ENCODE measurements at regions not wholly inside any gene's neighbourhood (a gene's known extent, or its start where the extent isn't known, plus 50 kb on each side); places are given as distances from the start of the nearest gene placed in this dataset.

GRCh38 chr3:159739166-159739565 is 249.5 kb upstream of the IL12A start:
- DNase-seq (ENCODE audit: low read depth) (no peak), FAIRE-seq (no peak)
- TF ChIP-seq CTCF (IDR thresholded peaks at IDR 0.05; ENCODE audit: insufficient read depth, low read length, severe bottlenecking) = no peak

GRCh38 chr3:159739969-159740368 is 248.7 kb upstream of the IL12A start:
- no peak for FAIRE-seq
- no peaks in the 10 kb centered on the region for H3K27me3 ChIP-seq (ENCODE audit: control insufficient read depth, insufficient read depth, low read length)
- DNase-seq (ENCODE audit: low read depth) = no peak
- no peak for TF ChIP-seq CTCF (IDR thresholded peaks at IDR 0.05; ENCODE audit: insufficient read depth, low read length, severe bottlenecking)
- no peak overlapping the region for H3K4me3 ChIP-seq (ENCODE audit: low read depth, low read length)
- H3K36me3 ChIP-seq (ENCODE audit: control insufficient read depth, insufficient read depth, low read length) = no peaks in the 10 kb centered on the region

More at GRCh38 chr3:159739166-159739565, 249.5 kb upstream of the IL12A start:
- Histone ChIP-seq H3K36me3 (ENCODE audit: control insufficient read depth, insufficient read depth, low read length) (no peaks in the 10 kb centered on the region), H3K27me3 (ENCODE audit: control insufficient read depth, insufficient read depth, low read length) (no peaks in the 10 kb centered on the region), H3K4me3 (ENCODE audit: low read depth, low read length) (no peak overlapping the region)

DNA sequence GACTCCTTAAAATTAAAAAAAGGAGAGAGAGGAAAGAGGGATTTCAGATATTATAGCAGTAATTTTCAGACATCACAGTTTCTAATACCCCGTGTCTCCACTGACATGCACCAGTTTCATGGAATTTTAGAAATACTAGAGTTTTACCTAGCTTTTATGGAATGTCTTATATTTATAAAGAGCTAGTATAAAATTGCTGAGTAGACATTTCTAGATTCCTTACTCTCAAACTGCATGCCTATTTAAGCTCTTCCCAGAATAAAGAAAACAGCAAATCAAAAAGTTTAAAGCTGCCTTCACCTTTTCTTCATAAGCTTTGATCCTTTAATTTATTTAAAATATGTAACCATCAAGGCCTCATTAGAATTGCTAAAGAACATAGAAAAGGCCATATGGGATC is 247.4 kb upstream of the IL12A start:
- TF ChIP-seq CTCF (IDR thresholded peaks at IDR 0.05; ENCODE audit: insufficient read depth, low read length, severe bottlenecking) = no peak
- FAIRE-seq (no peak), DNase-seq (ENCODE audit: low read depth) (no peak)
- no peaks in the 10 kb centered on the region for H3K27me3 ChIP-seq (ENCODE audit: control insufficient read depth, insufficient read depth, low read length)
- no peak overlapping the region for H3K4me3 ChIP-seq (ENCODE audit: low read depth, low read length)
- no peaks in the 10 kb centered on the region for H3K36me3 ChIP-seq (ENCODE audit: control insufficient read depth, insufficient read depth, low read length)

DNA sequence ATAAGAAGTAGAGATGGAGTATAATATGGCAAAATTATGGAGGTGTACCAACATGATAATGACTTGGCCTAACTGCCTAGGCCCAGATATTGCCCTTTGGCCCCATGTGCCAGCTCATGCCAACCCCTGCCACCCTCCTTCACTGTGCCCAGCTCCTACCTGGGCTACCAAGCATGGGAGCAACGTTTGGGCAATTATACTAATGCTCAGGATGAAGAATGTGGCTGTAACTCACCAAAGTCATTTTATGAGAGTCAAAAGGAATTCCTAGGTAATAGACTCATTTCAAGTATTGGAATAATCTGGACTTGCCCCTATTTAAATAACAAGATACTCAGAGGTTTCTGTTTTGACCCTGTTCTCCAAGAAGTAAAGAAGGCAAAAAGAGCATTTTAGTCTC is 240.2 kb upstream of the IL12A start:
- Histone ChIP-seq H3K36me3 (ENCODE audit: control insufficient read depth, insufficient read depth, low read length) (no peaks in the 10 kb centered on the region), H3K27me3 (ENCODE audit: control insufficient read depth, insufficient read depth, low read length) (no peaks in the 10 kb centered on the region), H3K4me3 (ENCODE audit: low read depth, low read length) (no peak overlapping the region)
- FAIRE-seq = no peak
- no peak for TF ChIP-seq CTCF (IDR thresholded peaks at IDR 0.05; ENCODE audit: insufficient read depth, low read length, severe bottlenecking)
- DNase-seq (ENCODE audit: low read depth) = no peak

DNA sequence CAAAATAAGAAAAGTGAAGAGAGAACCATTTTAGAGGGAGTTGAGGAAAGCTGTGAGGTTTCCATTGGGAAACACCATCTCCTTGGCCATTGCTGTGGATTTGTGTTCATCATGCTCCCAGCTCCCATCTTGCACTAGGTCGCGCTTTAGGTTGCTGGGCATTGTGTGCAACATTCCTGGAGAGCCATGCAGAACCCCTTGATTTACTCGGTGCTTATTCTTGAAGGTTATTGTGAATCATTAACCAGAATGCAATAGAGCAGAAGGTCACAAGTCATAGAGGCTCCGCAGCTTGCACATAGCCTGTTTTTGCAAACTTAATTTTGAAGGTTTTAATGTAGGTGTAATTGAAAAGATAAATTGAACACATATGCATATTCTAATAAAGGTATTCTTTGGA is 239.2 kb upstream of the IL12A start:
- no peak for FAIRE-seq
- Histone ChIP-seq H3K27me3 (ENCODE audit: control insufficient read depth, insufficient read depth, low read length) (no peaks in the 10 kb centered on the region), H3K4me3 (ENCODE audit: low read depth, low read length) (no peak overlapping the region), H3K36me3 (ENCODE audit: control insufficient read depth, insufficient read depth, low read length) (no peaks in the 10 kb centered on the region)
- no peak for TF ChIP-seq CTCF (IDR thresholded peaks at IDR 0.05; ENCODE audit: insufficient read depth, low read length, severe bottlenecking)
- DNase-seq (ENCODE audit: low read depth) = no peak

- no peak overlapping the region for H3K4me3 ChIP-seq (ENCODE audit: low read depth, low read length)
- no peaks in the 10 kb centered on the region for H3K36me3 ChIP-seq (ENCODE audit: control insufficient read depth, insufficient read depth, low read length)
- no peaks in the 10 kb centered on the region for H3K27me3 ChIP-seq (ENCODE audit: control insufficient read depth, insufficient read depth, low read length)
- TF ChIP-seq CTCF (IDR thresholded peaks at IDR 0.05; ENCODE audit: insufficient read depth, low read length, severe bottlenecking) = no peak
- DNase-seq (ENCODE audit: low read depth) (no peak), FAIRE-seq (no peak)
Measured at GRCh38 chr3:159751146-159751545, 237.5 kb upstream of the IL12A start.

Measured in bronchial epithelial cell (primary cell).